DOHH2 (cell line): ENCODE measurements at regions not wholly inside any gene's neighbourhood (a gene's known extent, or its start where the extent isn't known, plus 50 kb on each side); places are given as distances from the start of the nearest gene placed in this dataset.

Experiments used
- EZH2phosphoT487 ChIP-seq: fragments of 200-600 bp; sonication (generic); IDR thresholded peaks from 2 replicates; pipeline ENCODE4 v1.6.1; 2017; ENCODE audit warnings: borderline replicate concordance, mild to moderate bottlenecking, antibody characterized with exemption, low read length, moderate library complexity, mixed read lengths
- TF ChIP-seq, protein P1 (sequence below): fragments of 200-600 bp; sonication (generic); IDR thresholded peaks from one replicate; pipeline ENCODE4 v1.5.1; 2014; ENCODE audit warnings: antibody characterized with exemption, mild to moderate bottlenecking, low read depth, low read length; ENCODE audit not compliant: poor library complexity, severe bottlenecking

DNA sequence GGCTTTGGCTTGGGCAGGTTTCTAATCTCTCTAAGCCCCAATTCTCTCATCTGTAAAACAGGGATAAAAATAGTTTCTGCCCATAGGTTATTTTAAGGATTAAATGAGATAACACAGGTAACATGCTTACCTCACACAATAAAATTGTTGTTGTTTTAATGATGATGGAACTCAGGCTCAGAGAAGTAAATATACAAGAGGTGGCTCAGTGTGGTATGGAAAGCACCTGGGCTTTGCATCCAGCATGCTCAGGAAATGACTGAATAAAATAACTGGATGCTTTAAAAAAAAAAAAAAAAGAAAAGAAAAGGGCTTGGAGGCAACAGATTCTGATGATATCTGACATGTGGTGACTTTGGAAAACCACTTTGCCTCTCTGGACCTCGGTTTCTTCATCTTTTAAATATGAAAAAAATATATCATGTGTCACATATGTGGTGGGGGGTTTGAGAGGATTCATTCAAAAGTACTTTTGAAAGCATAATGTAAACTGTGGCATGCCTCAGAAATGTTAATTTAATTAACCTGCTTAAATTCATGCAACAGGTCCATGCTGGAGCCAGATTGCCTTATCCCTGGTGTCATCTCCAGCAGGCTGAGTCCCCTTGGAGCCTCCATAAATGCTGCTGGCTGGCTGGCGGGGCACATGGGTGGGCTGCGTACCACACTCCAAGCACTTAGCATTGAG lies 112.8 kb upstream of the CDC42EP3 start:
- TF ChIP-seq, protein P1, sequence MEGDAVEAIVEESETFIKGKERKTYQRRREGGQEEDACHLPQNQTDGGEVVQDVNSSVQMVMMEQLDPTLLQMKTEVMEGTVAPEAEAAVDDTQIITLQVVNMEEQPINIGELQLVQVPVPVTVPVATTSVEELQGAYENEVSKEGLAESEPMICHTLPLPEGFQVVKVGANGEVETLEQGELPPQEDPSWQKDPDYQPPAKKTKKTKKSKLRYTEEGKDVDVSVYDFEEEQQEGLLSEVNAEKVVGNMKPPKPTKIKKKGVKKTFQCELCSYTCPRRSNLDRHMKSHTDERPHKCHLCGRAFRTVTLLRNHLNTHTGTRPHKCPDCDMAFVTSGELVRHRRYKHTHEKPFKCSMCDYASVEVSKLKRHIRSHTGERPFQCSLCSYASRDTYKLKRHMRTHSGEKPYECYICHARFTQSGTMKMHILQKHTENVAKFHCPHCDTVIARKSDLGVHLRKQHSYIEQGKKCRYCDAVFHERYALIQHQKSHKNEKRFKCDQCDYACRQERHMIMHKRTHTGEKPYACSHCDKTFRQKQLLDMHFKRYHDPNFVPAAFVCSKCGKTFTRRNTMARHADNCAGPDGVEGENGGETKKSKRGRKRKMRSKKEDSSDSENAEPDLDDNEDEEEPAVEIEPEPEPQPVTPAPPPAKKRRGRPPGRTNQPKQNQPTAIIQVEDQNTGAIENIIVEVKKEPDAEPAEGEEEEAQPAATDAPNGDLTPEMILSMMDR = no peak
- no peak for TF ChIP-seq EZH2phosphoT487
